Fibroblast of skin of right biceps (primary cell): ENCODE measurements at regions not wholly inside any gene's neighbourhood (a gene's known extent, or its start where the extent isn't known, plus 50 kb on each side); places are given as distances from the start of the nearest gene placed in this dataset.
"Not testable (repeated sequence)": the region's sequence is repeated elsewhere in the genome, so short reads cannot be mapped to it uniquely, and the experiment has no call there.

Experiments
- DNase-seq: peaks from one replicate; pipeline ENCODE4 v3.0.0-alpha.2; 2013

GRCh38 chr6:1197309-1197708 is 114.6 kb upstream of the FOXQ1 start:
- no peak for DNase-seq

GRCh38 chr6:1191141-1191630 is 120.7 kb upstream of the FOXQ1 start:
- DNase-seq, result no peak

- peak; percentile 96 for DNase-seq
Measured at GRCh38 chr6:1190366-1190765, 121.5 kb upstream of the FOXQ1 start.

- DNase-seq, result no peak
Measured at GRCh38 chr6:1188199-1188598, 123.7 kb upstream of the FOXQ1 start.

- no peak for DNase-seq
Measured at GRCh38 chr6:1187293-1188131, 124.4 kb upstream of the FOXQ1 start.

GRCh38 chr6:1184318-1184717 is 127.6 kb upstream of the FOXQ1 start:
- DNase-seq, result no peak

- DNase-seq, result no peak
Measured at GRCh38 chr6:1182722-1183521, 129.0 kb upstream of the FOXQ1 start.

GRCh38 chr6:1181939-1182605 is 129.8 kb upstream of the FOXQ1 start:
- no peak for DNase-seq

GRCh38 chr6:1179571-1180459 is 132.1 kb upstream of the FOXQ1 start:
- DNase-seq, result no peak

GRCh38 chr6:1178590-1178989 is 133.3 kb upstream of the FOXQ1 start:
- no peak for DNase-seq

GRCh38 chr6:1176567-1176966 is 135.3 kb upstream of the FOXQ1 start:
- DNase-seq, result no peak

- DNase-seq, result no peak
Measured at GRCh38 chr6:1175877-1176276, 136.0 kb upstream of the FOXQ1 start.

- DNase-seq, result peak; percentile 24
Measured at GRCh38 chr6:1170794-1171193, 141.1 kb upstream of the FOXQ1 start.

- no peak for DNase-seq
Measured at GRCh38 chr6:1164600-1164999, 147.3 kb upstream of the FOXQ1 start.

- no peak for DNase-seq
Measured at GRCh38 chr6:1163501-1163900, 148.4 kb upstream of the FOXQ1 start.

GRCh38 chr6:1162367-1163275 is 149.3 kb upstream of the FOXQ1 start:
- no peak for DNase-seq

- DNase-seq, result not testable (repeated sequence)
Measured at GRCh38 chr6:1156411-1156810, 155.5 kb upstream of the FOXQ1 start.

GRCh38 chr6:1153696-1154245 is 158.1 kb upstream of the FOXQ1 start:
- no peak for DNase-seq

GRCh38 chr6:1146500-1146899 is 165.4 kb upstream of the FOXQ1 start:
- no peak for DNase-seq

- no peak for DNase-seq
Measured at GRCh38 chr6:1145768-1146218, 166.1 kb upstream of the FOXQ1 start.
